ENCODE measurements at regions not wholly inside any gene's neighbourhood (a gene's known extent, or its start where the extent isn't known, plus 50 kb on each side); places are given as distances from the start of the nearest gene placed in this dataset.

- 33% methylated on average over 1 of the region's 1 CpG for WGBS (ENCODE audit: missing lambda C conversion rate)
- Histone ChIP-seq H3K27ac (no peak overlapping the region), H3K4me2 (no peak overlapping the region), H3K4me1 (no peaks in the 10 kb centered on the region), H3K4me3 (no peak overlapping the region), H3K9me3 (no peaks in the 10 kb centered on the region)
- ATAC-seq = peak; percentile 30 to 36; a peak in 2 of 6 replicates
- DNase-seq (ENCODE audit: low read depth in 1 of 2, low spot score in 1 of 2) = no peak
- TF ChIP-seq GATA3 (IDR thresholded peaks at IDR 0.05; ENCODE audit: borderline replicate concordance) (no peak), HOXB5 (CRISPR knock-in tag; IDR thresholded peaks at IDR 0.05) (no peak), CTCF (IDR thresholded peaks at IDR 0.05) (no peak), JUNB (IDR thresholded peaks at IDR 0.05) (no peak)
- FAIRE-seq = no peak
- POLR2A ChIA-PET = no interaction called here
- CTCF ChIA-PET = no interaction called here
Observed at GRCh38 chr3:17954801-17955200, 212.4 kb upstream of the TBC1D5 start.

GRCh38 chr3:17951241-17951640, 208.8 kb upstream of the TBC1D5 start:
- ChIA-PET POLR2A (no interaction called here), CTCF (interaction anchor here (0.8 kb wide), 1 partner anchor 11 kb away, joined by 3 read pairs; no protein-coding TSS in a partner anchor)
- H3K4me1 ChIP-seq = no peaks in the 10 kb centered on the region

GRCh38 chr3:17949101-17949500, 206.7 kb upstream of the TBC1D5 start:
- H3K4me2 ChIP-seq = no peak overlapping the region
- H3K4me1 ChIP-seq = no peaks in the 10 kb centered on the region
- 45% methylated on average over 6 of the region's 6 CpGs for WGBS (ENCODE audit: missing lambda C conversion rate)
- POLR2A ChIA-PET = no interaction called here
- DNase-seq (ENCODE audit: low read depth in 1 of 2, low spot score in 1 of 2) (no peak), FAIRE-seq (no peak), ATAC-seq (no peak)
- TF ChIP-seq FOXS1 (CRISPR knock-in tag; IDR thresholded peaks at IDR 0.05) (no peak), ZFP36 (IDR thresholded peaks at IDR 0.05; ENCODE audit: borderline replicate concordance, partially characterized antibody) (no peak), CHD2 (IDR thresholded peaks at IDR 0.05; ENCODE audit: low read length, partially characterized antibody) (no peak), POLR2A (IDR thresholded peaks at IDR 0.05; ENCODE audit: low read length) (no peak), FOSB (CRISPR knock-in tag; IDR thresholded peaks at IDR 0.05) (no peak), ATOH8 (CRISPR knock-in tag; IDR thresholded peaks at IDR 0.05; ENCODE audit: low read depth) (no peak), HOXA7 (CRISPR knock-in tag; IDR thresholded peaks at IDR 0.05) (no peak), HOXB5 (CRISPR knock-in tag; IDR thresholded peaks at IDR 0.05) (no peak), GATA3 (IDR thresholded peaks at IDR 0.05; ENCODE audit: borderline replicate concordance) (no peak), RNF2 (IDR thresholded peaks at IDR 0.05; ENCODE audit: borderline replicate concordance, low read depth) (no peak), CHD4 (IDR thresholded peaks at IDR 0.05; ENCODE audit: borderline replicate concordance) (no peak), ZSCAN20 (CRISPR knock-in tag; IDR thresholded peaks at IDR 0.05) (no peak), FOSL2 (IDR thresholded peaks at IDR 0.05) (no peak), FOSL2 (CRISPR knock-in tag; IDR thresholded peaks at IDR 0.05) (no peak), POLR2AphosphoS2 (conservative IDR thresholded peaks at IDR 0.05; ENCODE audit: low read length) (no peak), BCL3 (IDR thresholded peaks at IDR 0.05) (no peak), PHF8 (IDR thresholded peaks at IDR 0.05; ENCODE audit: borderline replicate concordance, low read depth) (no peak), HEYL (CRISPR knock-in tag; IDR thresholded peaks at IDR 0.05) (no peak), HMGXB4 (CRISPR knock-in tag; IDR thresholded peaks at IDR 0.05; ENCODE audit: borderline replicate concordance) (no peak)
- H3K4me3 ChIP-seq = no peak overlapping the region
- no peak overlapping the region for H3K27ac ChIP-seq
- H3K9me3 ChIP-seq = no peaks in the 10 kb centered on the region
- CTCF ChIA-PET = no interaction called here

More at GRCh38 chr3:17951241-17951640, 208.8 kb upstream of the TBC1D5 start:
- TF ChIP-seq HDAC2 (IDR thresholded peaks at IDR 0.05) = no peak
- no peak for TF ChIP-seq KDM5A (IDR thresholded peaks at IDR 0.05)
- TF ChIP-seq MYC (IDR thresholded peaks at IDR 0.05; ENCODE audit: borderline replicate concordance, low read length) = no peak
- TF ChIP-seq FOSB (CRISPR knock-in tag; IDR thresholded peaks at IDR 0.05) = no peak
- no peak for TF ChIP-seq CHD4 (IDR thresholded peaks at IDR 0.05; ENCODE audit: borderline replicate concordance)
- no peak for FAIRE-seq
- Histone ChIP-seq H3K27ac (no peak overlapping the region), H3K9me3 (no peaks in the 10 kb centered on the region), H3K4me2 (no peak overlapping the region), H3K4me3 (no peak overlapping the region)
- no peak for ATAC-seq
- DNase-seq (ENCODE audit: low read depth in 1 of 2, low spot score in 1 of 2) = no peak
- 4% methylated on average over 2 of the region's 2 CpGs for WGBS (ENCODE audit: missing lambda C conversion rate)

Measured in A549 (cell line).